Middle frontal gyrus (tissue), 1 donor: ENCODE measurements at regions not wholly inside any gene's neighbourhood (a gene's known extent, or its start where the extent isn't known, plus 50 kb on each side); places are given as distances from the start of the nearest gene placed in this dataset.

Experiments
- DNase-seq: peaks from one replicate; pipeline ENCODE4 v3.0.0-alpha.2; 2015; ENCODE audit warnings: low spot score; ENCODE audit errors: extremely low spot score

GRCh38 chr1:18011703-18012102 is 95.9 kb upstream of the IGSF21 start:
- no peak for DNase-seq

DNA sequence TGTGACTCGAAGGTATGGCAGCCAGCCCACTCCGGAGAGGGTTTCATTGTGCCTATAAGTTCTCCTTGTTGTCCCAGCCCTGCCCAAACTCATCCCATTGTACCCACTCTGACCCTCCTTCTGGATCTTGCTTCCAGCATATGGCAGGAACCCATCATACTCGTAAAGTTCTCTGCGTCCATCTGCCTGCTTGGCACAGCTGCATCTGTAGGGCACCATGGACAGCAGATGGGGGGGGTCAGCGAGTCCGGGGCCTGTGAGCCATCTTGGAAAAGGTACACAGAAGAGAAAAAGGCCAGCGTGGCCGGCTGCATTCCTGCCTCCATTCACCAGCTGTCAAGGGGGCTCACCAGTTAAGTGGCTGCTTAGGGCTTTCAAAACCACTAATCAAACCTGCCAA is 94.9 kb upstream of the IGSF21 start:
- no peak for DNase-seq

- no peak for DNase-seq
These were observed 94.4 kb upstream of the IGSF21 start for GRCh38 chr1:18013216-18013615.

DNA sequence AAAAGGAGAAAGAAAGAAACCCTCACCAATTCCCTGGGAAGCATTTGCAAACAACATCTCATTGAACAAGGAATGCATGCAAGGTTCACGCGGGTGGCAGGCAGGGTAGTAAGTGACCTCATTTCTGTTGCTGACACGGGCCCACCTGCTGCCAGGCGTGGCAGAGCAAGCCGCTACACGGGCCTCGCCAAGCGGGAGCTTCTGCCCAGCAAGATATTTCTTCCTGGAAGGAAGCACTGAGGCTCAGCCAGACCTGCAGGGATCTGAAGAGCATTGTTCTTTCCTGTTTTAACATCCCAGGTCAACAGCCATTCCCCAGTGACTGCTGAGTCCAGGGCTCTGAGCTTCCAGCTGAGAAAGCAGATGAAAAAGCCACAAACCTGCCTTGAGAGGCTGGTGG is 91.9 kb upstream of the IGSF21 start:
- DNase-seq: no peak

DNA sequence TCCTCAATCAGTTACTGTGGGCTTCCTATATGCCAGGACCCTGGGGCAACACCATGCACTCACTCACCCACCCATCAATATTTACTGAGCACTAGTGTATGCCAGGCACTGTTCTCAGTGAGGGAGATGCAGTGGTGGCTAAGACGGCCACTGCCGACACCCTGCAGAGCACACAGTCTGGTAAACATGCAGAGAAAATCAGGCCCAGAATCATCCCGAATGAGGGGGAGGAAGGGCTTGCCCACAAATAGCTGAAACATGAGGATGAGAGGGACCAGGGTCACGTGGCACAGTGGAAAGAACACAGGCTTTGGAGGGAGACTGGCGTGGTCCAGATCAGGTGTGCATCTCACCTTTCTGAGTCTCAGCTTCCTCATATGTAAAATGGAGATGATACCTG is 89.2 kb upstream of the IGSF21 start:
- no peak for DNase-seq

- no peak for DNase-seq
These were observed 87.4 kb upstream of the IGSF21 start for GRCh38 chr1:18020021-18020817.

- DNase-seq: no peak
These were observed 86.4 kb upstream of the IGSF21 start for GRCh38 chr1:18021242-18021641.

- no peak for DNase-seq
These were observed 75.3 kb upstream of the IGSF21 start for GRCh38 chr1:18032172-18032859.

- no peak for DNase-seq
These were observed 72.5 kb upstream of the IGSF21 start for GRCh38 chr1:18035145-18035544.

GRCh38 chr1:18037651-18038050 is 69.9 kb upstream of the IGSF21 start:
- DNase-seq: no peak

GRCh38 chr1:18038051-18038450 is 69.5 kb upstream of the IGSF21 start:
- no peak for DNase-seq

- DNase-seq: no peak
These were observed 68.5 kb upstream of the IGSF21 start for GRCh38 chr1:18039102-18039501.

- DNase-seq: no peak
These were observed 66.5 kb upstream of the IGSF21 start for GRCh38 chr1:18041102-18041501.

DNA sequence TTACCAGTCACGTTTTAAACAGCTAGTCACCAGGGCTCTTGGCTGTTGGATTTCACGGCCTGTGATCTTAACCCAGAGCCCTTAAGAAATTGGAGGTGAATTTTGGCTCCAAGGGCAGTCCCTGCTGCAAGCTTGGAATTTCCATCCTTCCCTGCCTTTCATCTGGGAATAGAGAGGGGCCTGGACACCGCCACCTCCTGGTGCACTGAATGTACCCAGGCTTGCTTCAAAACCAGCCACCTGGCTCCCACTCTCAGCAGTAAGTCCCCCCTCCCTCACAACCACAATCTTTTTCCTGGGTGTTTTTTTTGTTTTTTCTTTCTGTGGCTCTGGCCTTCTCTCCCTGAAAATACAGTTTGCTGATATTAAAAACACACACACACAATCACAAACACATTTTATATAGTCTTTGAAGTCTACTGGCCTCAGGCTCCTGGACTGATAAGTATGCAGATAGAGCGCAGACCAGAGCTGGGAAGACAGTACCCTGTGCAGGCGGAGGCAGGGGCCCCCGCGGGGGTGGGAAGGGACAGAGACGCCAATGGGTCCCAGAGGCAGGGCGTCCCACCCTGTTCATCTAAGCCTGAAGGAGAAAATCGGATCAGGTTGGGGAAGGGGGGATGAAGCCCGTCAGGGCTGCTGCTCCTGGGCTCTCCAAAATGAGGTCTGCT is 65.8 kb upstream of the IGSF21 start:
- no peak for DNase-seq

DNA sequence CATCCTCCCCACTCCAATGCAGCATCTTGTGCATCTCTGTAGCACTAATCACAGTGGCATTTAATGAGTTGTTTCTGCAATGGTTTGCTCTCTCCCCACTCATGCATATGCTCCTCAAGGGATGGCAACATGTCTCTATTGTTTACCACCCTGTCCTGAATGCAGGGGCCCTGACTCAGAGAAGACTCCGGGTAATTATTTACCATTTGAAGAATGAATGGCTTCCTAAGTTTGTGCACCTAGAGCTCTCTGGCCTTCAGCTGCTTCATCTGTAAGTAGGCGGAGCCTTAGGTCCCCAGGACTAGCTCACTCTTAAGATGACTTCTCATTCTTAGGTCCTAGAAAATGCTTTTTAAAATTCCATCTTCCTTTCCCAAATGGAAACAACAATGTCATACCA is 63.7 kb upstream of the IGSF21 start:
- DNase-seq: no peak

DNA sequence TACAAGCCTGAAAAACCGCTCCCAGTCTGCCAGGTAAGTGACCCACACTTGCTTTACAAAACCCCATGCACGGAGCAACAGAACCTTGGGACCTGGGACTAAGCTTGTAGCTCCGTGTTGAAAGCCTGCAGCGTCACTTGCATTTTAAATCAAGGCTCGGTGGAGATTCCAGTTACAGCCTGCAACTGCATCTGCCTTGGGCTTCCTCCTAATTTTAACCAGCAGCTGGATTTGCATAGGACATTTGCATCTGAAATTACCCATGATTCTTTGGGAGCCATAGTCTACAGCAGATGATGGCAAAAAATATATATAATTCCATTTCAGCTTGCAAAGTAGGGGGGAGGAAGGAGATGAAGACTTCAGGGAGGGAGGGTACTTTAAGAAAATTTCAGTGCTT is 62.4 kb upstream of the IGSF21 start:
- DNase-seq: no peak

- DNase-seq: no peak
These were observed 62.0 kb upstream of the IGSF21 start for GRCh38 chr1:18045621-18046020.

GRCh38 chr1:18047122-18047521 is 60.5 kb upstream of the IGSF21 start:
- no peak for DNase-seq

- no peak for DNase-seq
These were observed 58.4 kb upstream of the IGSF21 start for GRCh38 chr1:18049228-18049627.

DNA sequence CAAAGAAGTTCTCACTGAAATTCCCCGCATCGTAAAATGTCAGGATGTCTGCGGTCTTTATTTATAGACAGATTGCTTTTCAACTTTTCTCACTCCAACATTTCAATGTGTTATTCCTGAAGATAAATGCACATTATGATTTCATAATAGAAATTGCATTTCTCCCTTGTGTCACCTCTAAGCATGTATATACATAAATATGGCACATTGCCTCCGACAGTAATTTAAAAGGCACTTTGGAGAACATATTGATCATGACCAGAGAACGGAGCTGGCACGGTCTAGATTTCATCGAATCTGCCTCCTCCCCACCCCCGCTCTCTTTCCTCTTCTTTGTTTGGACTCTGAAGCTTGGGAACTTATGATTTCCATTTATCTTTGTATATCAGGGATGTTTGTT is 54.9 kb upstream of the IGSF21 start:
- no peak for DNase-seq

DNA sequence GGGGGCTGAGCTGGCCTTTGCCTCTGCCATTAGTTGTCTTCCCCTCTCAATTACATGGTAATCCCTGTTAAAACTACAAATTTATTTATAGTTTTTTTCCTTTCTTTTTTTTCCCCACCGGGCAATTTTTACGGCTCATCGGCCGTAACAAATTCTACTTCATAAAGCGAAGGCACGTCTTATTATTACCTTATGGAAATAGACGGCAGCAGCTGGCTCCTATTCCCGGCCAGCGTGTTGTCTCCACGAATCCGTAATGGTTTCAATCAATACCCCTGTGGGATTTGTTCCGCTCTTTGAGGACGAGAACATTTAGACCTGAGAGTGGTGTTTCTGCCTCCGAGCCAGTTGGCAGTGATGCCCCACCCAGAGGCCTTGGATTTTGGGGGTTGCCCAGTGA is 52.4 kb upstream of the IGSF21 start:
- DNase-seq: no peak

- DNase-seq: no peak
These were observed 51.1 kb upstream of the IGSF21 start for GRCh38 chr1:18056545-18056944.

DNA sequence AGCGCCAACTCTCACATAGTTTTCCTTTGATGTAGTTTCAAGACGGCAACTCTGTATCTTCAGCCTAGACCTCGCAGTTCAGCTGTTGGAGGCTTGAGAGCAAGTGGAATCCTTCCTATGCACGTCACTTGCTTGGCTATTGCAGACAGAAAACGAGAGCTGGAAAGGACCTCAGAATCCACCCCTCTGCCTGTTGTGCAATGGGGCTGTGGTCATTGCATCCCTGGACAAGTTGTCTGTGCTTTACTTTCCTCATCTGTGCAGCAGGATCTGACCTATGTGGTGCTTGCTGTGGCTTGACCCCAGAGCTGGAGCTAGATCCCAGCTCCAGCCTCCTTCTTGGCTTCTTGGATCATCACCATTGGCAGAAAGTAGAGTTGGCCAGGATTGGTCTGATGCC is 50.0 kb upstream of the IGSF21 start:
- no peak for DNase-seq
